H1 (cell line): ENCODE measurements at regions not wholly inside any gene's neighbourhood (a gene's known extent, or its start where the extent isn't known, plus 50 kb on each side); places are given as distances from the start of the nearest gene placed in this dataset.

Experiments
- KDM5A ChIP-seq: fragments of 200-600 bp; IDR thresholded peaks from 2 replicates; pipeline ENCODE4 v1.7.1; 2012; ENCODE audit warnings: mild to moderate bottlenecking, low read length, inconsistent platforms, mixed read lengths
- SP1 ChIP-seq: IDR thresholded peaks from 2 replicates; pipeline ENCODE4 v1.6.1; 2011; ENCODE audit warnings: low read depth, low read length
- SP2 ChIP-seq: IDR thresholded peaks from 2 replicates; pipeline ENCODE4 v1.6.1; 2012; ENCODE audit warnings: mild to moderate bottlenecking, low read length, inconsistent platforms
- TF ChIP-seq, protein P1 (sequence below): fragments of 300-600 bp; sonication (generic); IDR thresholded peaks from 2 replicates; pipeline ENCODE4 v1.7.1; 2012; ENCODE audit warnings: low read length, moderate library complexity, mild to moderate bottlenecking, inconsistent platforms; ENCODE audit not compliant: insufficient replicate concordance

DNA sequence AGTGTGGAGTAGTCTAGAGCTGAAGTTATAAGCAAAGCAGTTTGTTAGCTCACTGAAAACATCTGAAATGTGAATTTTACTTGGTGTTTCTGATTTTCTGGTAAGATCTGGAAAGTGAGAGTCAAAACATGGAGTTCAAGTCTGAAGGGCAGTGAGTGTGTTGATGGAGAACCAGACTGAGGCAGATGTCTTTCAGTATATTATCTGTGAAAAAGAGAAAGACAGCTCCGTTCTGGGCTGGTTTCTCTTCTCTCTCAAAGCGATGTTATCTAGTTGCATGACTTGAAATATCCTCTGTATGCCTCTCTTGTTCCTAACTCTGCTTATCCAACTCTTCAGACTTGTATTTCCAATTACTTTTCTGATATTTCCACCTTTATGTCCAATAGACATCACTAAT is 381.9 kb upstream of the RGS6 start (continued):
- TF ChIP-seq, protein P1, sequence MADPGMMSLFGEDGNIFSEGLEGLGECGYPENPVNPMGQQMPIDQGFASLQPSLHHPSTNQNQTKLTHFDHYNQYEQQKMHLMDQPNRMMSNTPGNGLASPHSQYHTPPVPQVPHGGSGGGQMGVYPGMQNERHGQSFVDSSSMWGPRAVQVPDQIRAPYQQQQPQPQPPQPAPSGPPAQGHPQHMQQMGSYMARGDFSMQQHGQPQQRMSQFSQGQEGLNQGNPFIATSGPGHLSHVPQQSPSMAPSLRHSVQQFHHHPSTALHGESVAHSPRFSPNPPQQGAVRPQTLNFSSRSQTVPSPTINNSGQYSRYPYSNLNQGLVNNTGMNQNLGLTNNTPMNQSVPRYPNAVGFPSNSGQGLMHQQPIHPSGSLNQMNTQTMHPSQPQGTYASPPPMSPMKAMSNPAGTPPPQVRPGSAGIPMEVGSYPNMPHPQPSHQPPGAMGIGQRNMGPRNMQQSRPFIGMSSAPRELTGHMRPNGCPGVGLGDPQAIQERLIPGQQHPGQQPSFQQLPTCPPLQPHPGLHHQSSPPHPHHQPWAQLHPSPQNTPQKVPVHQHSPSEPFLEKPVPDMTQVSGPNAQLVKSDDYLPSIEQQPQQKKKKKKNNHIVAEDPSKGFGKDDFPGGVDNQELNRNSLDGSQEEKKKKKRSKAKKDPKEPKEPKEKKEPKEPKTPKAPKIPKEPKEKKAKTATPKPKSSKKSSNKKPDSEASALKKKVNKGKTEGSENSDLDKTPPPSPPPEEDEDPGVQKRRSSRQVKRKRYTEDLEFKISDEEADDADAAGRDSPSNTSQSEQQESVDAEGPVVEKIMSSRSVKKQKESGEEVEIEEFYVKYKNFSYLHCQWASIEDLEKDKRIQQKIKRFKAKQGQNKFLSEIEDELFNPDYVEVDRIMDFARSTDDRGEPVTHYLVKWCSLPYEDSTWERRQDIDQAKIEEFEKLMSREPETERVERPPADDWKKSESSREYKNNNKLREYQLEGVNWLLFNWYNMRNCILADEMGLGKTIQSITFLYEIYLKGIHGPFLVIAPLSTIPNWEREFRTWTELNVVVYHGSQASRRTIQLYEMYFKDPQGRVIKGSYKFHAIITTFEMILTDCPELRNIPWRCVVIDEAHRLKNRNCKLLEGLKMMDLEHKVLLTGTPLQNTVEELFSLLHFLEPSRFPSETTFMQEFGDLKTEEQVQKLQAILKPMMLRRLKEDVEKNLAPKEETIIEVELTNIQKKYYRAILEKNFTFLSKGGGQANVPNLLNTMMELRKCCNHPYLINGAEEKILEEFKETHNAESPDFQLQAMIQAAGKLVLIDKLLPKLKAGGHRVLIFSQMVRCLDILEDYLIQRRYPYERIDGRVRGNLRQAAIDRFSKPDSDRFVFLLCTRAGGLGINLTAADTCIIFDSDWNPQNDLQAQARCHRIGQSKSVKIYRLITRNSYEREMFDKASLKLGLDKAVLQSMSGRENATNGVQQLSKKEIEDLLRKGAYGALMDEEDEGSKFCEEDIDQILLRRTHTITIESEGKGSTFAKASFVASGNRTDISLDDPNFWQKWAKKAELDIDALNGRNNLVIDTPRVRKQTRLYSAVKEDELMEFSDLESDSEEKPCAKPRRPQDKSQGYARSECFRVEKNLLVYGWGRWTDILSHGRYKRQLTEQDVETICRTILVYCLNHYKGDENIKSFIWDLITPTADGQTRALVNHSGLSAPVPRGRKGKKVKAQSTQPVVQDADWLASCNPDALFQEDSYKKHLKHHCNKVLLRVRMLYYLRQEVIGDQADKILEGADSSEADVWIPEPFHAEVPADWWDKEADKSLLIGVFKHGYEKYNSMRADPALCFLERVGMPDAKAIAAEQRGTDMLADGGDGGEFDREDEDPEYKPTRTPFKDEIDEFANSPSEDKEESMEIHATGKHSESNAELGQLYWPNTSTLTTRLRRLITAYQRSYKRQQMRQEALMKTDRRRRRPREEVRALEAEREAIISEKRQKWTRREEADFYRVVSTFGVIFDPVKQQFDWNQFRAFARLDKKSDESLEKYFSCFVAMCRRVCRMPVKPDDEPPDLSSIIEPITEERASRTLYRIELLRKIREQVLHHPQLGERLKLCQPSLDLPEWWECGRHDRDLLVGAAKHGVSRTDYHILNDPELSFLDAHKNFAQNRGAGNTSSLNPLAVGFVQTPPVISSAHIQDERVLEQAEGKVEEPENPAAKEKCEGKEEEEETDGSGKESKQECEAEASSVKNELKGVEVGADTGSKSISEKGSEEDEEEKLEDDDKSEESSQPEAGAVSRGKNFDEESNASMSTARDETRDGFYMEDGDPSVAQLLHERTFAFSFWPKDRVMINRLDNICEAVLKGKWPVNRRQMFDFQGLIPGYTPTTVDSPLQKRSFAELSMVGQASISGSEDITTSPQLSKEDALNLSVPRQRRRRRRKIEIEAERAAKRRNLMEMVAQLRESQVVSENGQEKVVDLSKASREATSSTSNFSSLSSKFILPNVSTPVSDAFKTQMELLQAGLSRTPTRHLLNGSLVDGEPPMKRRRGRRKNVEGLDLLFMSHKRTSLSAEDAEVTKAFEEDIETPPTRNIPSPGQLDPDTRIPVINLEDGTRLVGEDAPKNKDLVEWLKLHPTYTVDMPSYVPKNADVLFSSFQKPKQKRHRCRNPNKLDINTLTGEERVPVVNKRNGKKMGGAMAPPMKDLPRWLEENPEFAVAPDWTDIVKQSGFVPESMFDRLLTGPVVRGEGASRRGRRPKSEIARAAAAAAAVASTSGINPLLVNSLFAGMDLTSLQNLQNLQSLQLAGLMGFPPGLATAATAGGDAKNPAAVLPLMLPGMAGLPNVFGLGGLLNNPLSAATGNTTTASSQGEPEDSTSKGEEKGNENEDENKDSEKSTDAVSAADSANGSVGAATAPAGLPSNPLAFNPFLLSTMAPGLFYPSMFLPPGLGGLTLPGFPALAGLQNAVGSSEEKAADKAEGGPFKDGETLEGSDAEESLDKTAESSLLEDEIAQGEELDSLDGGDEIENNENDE, result no peak
- no peak for TF ChIP-seq SP2
- TF ChIP-seq KDM5A, result no peak
- TF ChIP-seq SP1, result no peak
- TF ChIP-seq, all 59 proteins: peak for 0
